CD14-positive monocyte (primary cell): ENCODE measurements at regions not wholly inside any gene's neighbourhood (a gene's known extent, or its start where the extent isn't known, plus 50 kb on each side); places are given as distances from the start of the nearest gene placed in this dataset.

Experiments used
- DNase-seq, 3 donors: peaks; one replicate each; pipeline ENCODE4 v3.0.0-alpha.2; 2011 to 2022
- H2AFZ ChIP-seq: 2 replicates; pipeline ENCODE4 v1.6.0; 2012; ENCODE audit warnings: mild to moderate bottlenecking, low read depth, low read length, inconsistent platforms; ENCODE audit not compliant: insufficient read depth, poor library complexity, severe bottlenecking
- H3K27ac ChIP-seq, 2 donors: 1 replicate in 1 of 2; 2 replicates in 1 of 2; pipeline ENCODE4 v1.5.1; 2012 to 2013; ENCODE audit warnings: low read length in 2 of 2, control low read depth in 1 of 2, inconsistent platforms in 1 of 2, low read depth in 1 of 2, mild to moderate bottlenecking in 1 of 2
- H3K27me3 ChIP-seq, 2 donors: one replicate each; pipeline versions ENCODE4 v1.6.0 to v1.6.1; 2011 to 2013; ENCODE audit warnings: low read length in 2 of 2; ENCODE audit not compliant: control insufficient read depth in 2 of 2, insufficient read depth in 2 of 2
- H3K36me3 ChIP-seq, 2 donors: replicated peaks in 1 of 2; 1 replicate in 1 of 2; 2 replicates in 1 of 2; pipeline versions ENCODE4 v1.5.1 to v1.6.1; 2012 to 2013; ENCODE audit warnings: low read length in 2 of 2, control low read depth in 1 of 2, inconsistent platforms in 1 of 2, mild to moderate bottlenecking in 1 of 2; ENCODE audit not compliant: insufficient read depth in 2 of 2, control insufficient read depth in 1 of 2
- H3K4me1 ChIP-seq, 2 donors: 1 replicate in 1 of 2; 2 replicates in 1 of 2; pipeline versions ENCODE4 v1.5.1 to v1.6.1; 2012 to 2013; ENCODE audit warnings: low read length in 2 of 2, control low read depth in 1 of 2, inconsistent platforms in 1 of 2, mild to moderate bottlenecking in 1 of 2, moderate library complexity in 1 of 2; ENCODE audit not compliant: insufficient read depth in 2 of 2, control insufficient read depth in 1 of 2
- H3K4me2 ChIP-seq: replicated peaks from 2 replicates; pipeline ENCODE3; 2012; ENCODE audit warnings: low read length, moderate library complexity, mild to moderate bottlenecking; ENCODE audit not compliant: poor library complexity, severe bottlenecking; ENCODE audit errors: extremely low read depth
- H3K4me3 ChIP-seq, 3 experiments: fragments of 200-600 bp in 1 of 3; sonication (generic) in 1 of 3; replicated peaks in 1 of 3; 1 replicate in 2 of 3; 2 replicates in 1 of 3; pipeline ENCODE4 v1.5.1; 2011 to 2013; ENCODE audit warnings: low read length in 3 of 3, mild to moderate bottlenecking in 3 of 3, control low read depth in 2 of 3, low read depth in 2 of 3, inconsistent platforms in 1 of 3, moderate library complexity in 1 of 3
- H3K79me2 ChIP-seq: 2 replicates; pipeline ENCODE4 v1.6.0; 2012; ENCODE audit warnings: mild to moderate bottlenecking, control low read depth, inconsistent platforms, low read length, moderate library complexity; ENCODE audit not compliant: insufficient read depth
- H3K9ac ChIP-seq: 2 replicates; pipeline ENCODE4 v1.6.0; 2017; ENCODE audit warnings: low read length, mild to moderate bottlenecking; ENCODE audit not compliant: insufficient read depth, poor library complexity, severe bottlenecking
- H3K9me3 ChIP-seq, 2 donors: replicated peaks in 1 of 2; 1 replicate in 1 of 2; 2 replicates in 1 of 2; pipeline versions ENCODE4 v1.5.1 to v1.6.1; 2012 to 2013; ENCODE audit warnings: low read length in 2 of 2, control low read depth in 1 of 2; ENCODE audit not compliant: control insufficient read depth in 1 of 2, insufficient read depth in 1 of 2
- H4K20me1 ChIP-seq: 2 replicates; pipeline ENCODE4 v1.6.0; 2012; ENCODE audit warnings: mild to moderate bottlenecking, low read length, control low read depth, moderate library complexity; ENCODE audit not compliant: insufficient read depth
- H3K27ac Mint-ChIP-seq, 7 donors: one replicate each; pipeline ENCODE4 v1.8.0; 2020; ENCODE audit warnings: mild to moderate bottlenecking in 7 of 7, mixed read lengths in 7 of 7, moderate library complexity in 6 of 7, inconsistent platforms in 2 of 7
- H3K27me3 Mint-ChIP-seq, 3 donors: one replicate each; pipeline ENCODE4 v1.8.0; 2021 to 2022; ENCODE audit warnings: low read depth in 3 of 3, mild to moderate bottlenecking in 3 of 3, mixed read lengths in 3 of 3, moderate library complexity in 3 of 3, inconsistent platforms in 1 of 3
- H3K36me3 Mint-ChIP-seq, 2 donors: one replicate each; pipeline ENCODE4 v1.8.0; 2020; ENCODE audit warnings: mixed read lengths in 2 of 2, inconsistent platforms in 1 of 2, mild to moderate bottlenecking in 1 of 2
- H3K4me1 Mint-ChIP-seq: one replicate; pipeline ENCODE4 v1.8.0; 2020; ENCODE audit warnings: mild to moderate bottlenecking, mixed read lengths
- H3K4me3 Mint-ChIP-seq, 2 donors: one replicate each; pipeline ENCODE4 v1.8.0; 2020; ENCODE audit warnings: mild to moderate bottlenecking in 2 of 2, mixed read lengths in 2 of 2, moderate library complexity in 1 of 2
- H3K9me3 Mint-ChIP-seq, 7 donors: one replicate each; pipeline ENCODE4 v1.8.0; 2020 to 2022; ENCODE audit warnings: mixed read lengths in 7 of 7, mild to moderate bottlenecking in 6 of 7, moderate library complexity in 6 of 7, inconsistent platforms in 2 of 7
- WGBS: methylation state at CpG from one replicate; pipeline ENCODE4 v1.1.5; 2013; ENCODE audit warnings: missing lambda C conversion rate; ENCODE audit not compliant: insufficient coverage; 5-methylcytosine and 5-hydroxymethylcytosine counted together
- intact Hi-C, 2 donors: fragments of 100-400 bp; cut with micrococcal nuclease; formaldehyde crosslinking; loops; one replicate each; pipeline versions ENCODE4 v1.15.0 to v1.15.1; 2023
- TF ChIP-seq, protein P1 (sequence below): fragments of 200-600 bp; IDR thresholded peaks from one replicate; pipeline ENCODE4 v1.8.0; 2022; ENCODE audit warnings: antibody characterized with exemption, mild to moderate bottlenecking

DNA sequence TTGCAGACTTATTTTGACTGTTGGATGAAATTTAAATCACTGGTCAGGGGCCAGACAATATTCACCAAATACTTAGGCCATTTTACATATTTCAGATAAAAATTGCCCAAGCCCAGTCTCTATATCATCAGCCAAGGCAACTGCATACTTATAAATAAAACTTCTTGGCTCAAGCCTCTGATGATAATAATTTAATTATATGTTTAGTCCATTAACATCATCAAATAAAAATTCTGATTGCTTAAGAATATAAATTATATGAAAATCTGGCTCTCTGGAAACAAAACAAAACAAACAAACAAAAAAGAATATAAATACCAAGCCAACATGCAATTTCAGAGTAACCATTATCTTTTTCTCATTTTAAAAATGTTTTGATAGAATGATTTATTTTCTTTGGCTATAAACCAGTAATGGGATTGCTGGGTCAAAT, 165.2 kb downstream of the BTG1 start:
- H4K20me1 ChIP-seq: no peaks in the 10 kb centered on the region
- H3K27me3 ChIP-seq: no peaks in the 10 kb centered on the region
- no peak overlapping the region for H3K27ac Mint-ChIP-seq
- intact Hi-C loops: no loop called here
- H3K27me3 Mint-ChIP-seq: peaks cover 0 to 8% (median 4%) of the 10 kb centered on the region in 3 donors
- no peak overlapping the region for H3K4me3 ChIP-seq
- no peak for DNase-seq
- no peaks in the 10 kb centered on the region for H3K36me3 ChIP-seq
- H3K4me3 Mint-ChIP-seq: no peak overlapping the region
- H3K4me1 Mint-ChIP-seq: peaks cover 11% of the 10 kb centered on the region
- H3K36me3 Mint-ChIP-seq: no peaks in the 10 kb centered on the region
- no peak overlapping the region for H3K27ac ChIP-seq
- H2AFZ ChIP-seq: no peak overlapping the region
- no peaks in the 10 kb centered on the region for H3K79me2 ChIP-seq
- H3K9me3 Mint-ChIP-seq: peaks cover 0 to 8% (median 0%) of the 10 kb centered on the region in 7 donors
- no peaks in the 10 kb centered on the region for H3K9me3 ChIP-seq
- peaks cover 0 to 8% of the 10 kb centered on the region in 2 donors for H3K4me1 ChIP-seq
- no peak overlapping the region for H3K4me2 ChIP-seq
- H3K9ac ChIP-seq: no peak overlapping the region
- TF ChIP-seq, protein P1, sequence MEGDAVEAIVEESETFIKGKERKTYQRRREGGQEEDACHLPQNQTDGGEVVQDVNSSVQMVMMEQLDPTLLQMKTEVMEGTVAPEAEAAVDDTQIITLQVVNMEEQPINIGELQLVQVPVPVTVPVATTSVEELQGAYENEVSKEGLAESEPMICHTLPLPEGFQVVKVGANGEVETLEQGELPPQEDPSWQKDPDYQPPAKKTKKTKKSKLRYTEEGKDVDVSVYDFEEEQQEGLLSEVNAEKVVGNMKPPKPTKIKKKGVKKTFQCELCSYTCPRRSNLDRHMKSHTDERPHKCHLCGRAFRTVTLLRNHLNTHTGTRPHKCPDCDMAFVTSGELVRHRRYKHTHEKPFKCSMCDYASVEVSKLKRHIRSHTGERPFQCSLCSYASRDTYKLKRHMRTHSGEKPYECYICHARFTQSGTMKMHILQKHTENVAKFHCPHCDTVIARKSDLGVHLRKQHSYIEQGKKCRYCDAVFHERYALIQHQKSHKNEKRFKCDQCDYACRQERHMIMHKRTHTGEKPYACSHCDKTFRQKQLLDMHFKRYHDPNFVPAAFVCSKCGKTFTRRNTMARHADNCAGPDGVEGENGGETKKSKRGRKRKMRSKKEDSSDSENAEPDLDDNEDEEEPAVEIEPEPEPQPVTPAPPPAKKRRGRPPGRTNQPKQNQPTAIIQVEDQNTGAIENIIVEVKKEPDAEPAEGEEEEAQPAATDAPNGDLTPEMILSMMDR: no peak

DNA sequence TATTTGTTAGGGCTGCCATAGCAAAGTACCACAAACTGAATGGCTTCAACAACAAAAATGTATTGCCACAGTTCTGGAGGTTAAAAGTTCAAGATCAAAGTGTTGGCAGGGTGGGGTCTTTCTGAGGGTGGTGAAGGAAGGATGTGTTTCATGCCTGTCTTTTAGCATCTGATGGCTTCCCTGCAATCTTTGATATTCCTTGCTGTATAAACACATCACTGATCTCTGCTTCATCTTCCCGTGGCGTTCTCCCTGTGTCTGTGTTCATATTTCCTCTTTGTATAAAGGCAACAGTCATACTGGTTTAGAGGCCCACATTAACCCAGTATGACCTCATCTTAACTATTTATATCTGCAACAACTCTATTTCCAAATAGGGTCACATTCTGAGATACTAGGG, 167.5 kb downstream of the BTG1 start:
- Histone ChIP-seq H3K4me3 (no peak overlapping the region), H2AFZ (no peak overlapping the region), H3K27me3 (no peaks in the 10 kb centered on the region), H3K79me2 (no peaks in the 10 kb centered on the region), H4K20me1 (no peaks in the 10 kb centered on the region), H3K4me2 (no peak overlapping the region), H3K27ac (no peak overlapping the region), H3K4me1 (peaks cover 0 to 8% of the 10 kb centered on the region in 2 donors), H3K9ac (no peak overlapping the region), H3K36me3 (no peaks in the 10 kb centered on the region), H3K9me3 (no peaks in the 10 kb centered on the region)
- peak overlapping the region in 2 of 7 donors; percentile 14 to 73 for H3K27ac Mint-ChIP-seq
- H3K36me3 Mint-ChIP-seq: no peaks in the 10 kb centered on the region
- TF ChIP-seq, protein P1: no peak
- peaks cover 0 to 8% (median 0%) of the 10 kb centered on the region in 7 donors for H3K9me3 Mint-ChIP-seq
- WGBS: 17% methylated on average over 2 of the region's 2 CpGs
- H3K4me1 Mint-ChIP-seq: peaks cover 7% of the 10 kb centered on the region
- H3K4me3 Mint-ChIP-seq: no peak overlapping the region
- peak; percentile 23 to 29 (median 29) for DNase-seq
- H3K27me3 Mint-ChIP-seq: peaks cover 0 to 3% (median under 1%) of the 10 kb centered on the region in 3 donors
- intact Hi-C loops: no loop called here
